SU-DHL-6 (cell line): ENCODE measurements at regions not wholly inside any gene's neighbourhood (a gene's known extent, or its start where the extent isn't known, plus 50 kb on each side); places are given as distances from the start of the nearest gene placed in this dataset.
A peak's percentile ranks its signal among the peaks of the same experiment; 100 is the strongest.
"Not testable (repeated sequence)": the region's sequence is repeated elsewhere in the genome, so short reads cannot be mapped to it uniquely, and the experiment has no call there.

Experiments used
- H2AFZ ChIP-seq: fragments of 200-600 bp; sonication (generic); 2 replicates; pipeline ENCODE4 v1.6.1; 2014; ENCODE audit warnings: low read depth, mild to moderate bottlenecking, moderate library complexity, mixed read lengths, antibody characterized with exemption, low read length; ENCODE audit not compliant: severe bottlenecking
- H3F3A ChIP-seq: fragments of 200-600 bp; shearing (Covaris generic); 2 replicates; pipeline ENCODE4 v1.6.0; 2016; ENCODE audit warnings: antibody characterized with exemption, mild to moderate bottlenecking; ENCODE audit not compliant: insufficient read depth
- H3K27ac ChIP-seq: fragments of 200-600 bp; sonication (generic); 2 replicates; pipeline ENCODE4 v1.5.1; 2016; ENCODE audit warnings: low read depth, mild to moderate bottlenecking, low read length, moderate library complexity, mixed read lengths
- H3K27me3 ChIP-seq: fragments of 200-600 bp; sonication (generic), shearing (Covaris generic); 2 replicates; pipeline ENCODE4 v1.6.0; 2014; ENCODE audit warnings: mild to moderate bottlenecking, low read length
- H3K36me3 ChIP-seq: fragments of 200-600 bp; sonication (generic); 2 replicates; pipeline ENCODE4 v1.6.1; 2014; ENCODE audit warnings: mild to moderate bottlenecking, low read length, mixed read lengths
- H3K4me2 ChIP-seq: fragments of 300-600, 200-600 bp; shearing (Covaris generic), sonication (generic); 2 replicates; pipeline ENCODE4 v1.6.0; 2014; ENCODE audit warnings: low read length, low read depth, mild to moderate bottlenecking; ENCODE audit not compliant: poor library complexity, severe bottlenecking
- H3K4me3 ChIP-seq: fragments of 200-600 bp; sonication (generic); 2 replicates; pipeline ENCODE4 v1.5.1; 2014; ENCODE audit warnings: antibody characterized with exemption, low read length, mild to moderate bottlenecking, mixed read lengths; ENCODE audit not compliant: insufficient read depth, poor library complexity, severe bottlenecking
- H3K79me2 ChIP-seq: fragments of 200-600 bp; sonication (generic); 2 replicates; pipeline ENCODE4 v1.6.1; 2014; ENCODE audit warnings: mild to moderate bottlenecking, low read length, moderate library complexity; ENCODE audit not compliant: insufficient read depth
- H3K9ac ChIP-seq: fragments of 200-600 bp; sonication (generic); 2 replicates; pipeline ENCODE4 v1.7.0; 2014; ENCODE audit warnings: mild to moderate bottlenecking, low read length
- H3K9me2 ChIP-seq: fragments of 200-600 bp; sonication (generic); replicated peaks from 2 replicates; pipeline ENCODE4 v1.6.1; 2014; ENCODE audit warnings: low read length; ENCODE audit not compliant: insufficient read depth
- H3K9me3 ChIP-seq: fragments of 200-600 bp; sonication (generic); 2 replicates; pipeline ENCODE4 v1.6.1; 2014; ENCODE audit warnings: low read length, mixed read lengths; ENCODE audit not compliant: insufficient read depth
- H4K20me1 ChIP-seq: fragments of 200-600 bp; sonication (generic); 2 replicates; pipeline ENCODE4 v1.6.1; 2014; ENCODE audit warnings: low read depth, mild to moderate bottlenecking, antibody characterized with exemption, low read length, moderate library complexity, mixed read lengths
- CTCF ChIP-seq: fragments of 200-600 bp; sonication (generic); IDR thresholded peaks from one replicate; pipeline ENCODE4 v1.5.1; 2017; ENCODE audit warnings: antibody characterized with exemption, mild to moderate bottlenecking, low read length, moderate library complexity; ENCODE audit not compliant: insufficient read depth, poor library complexity, severe bottlenecking
- EZH2phosphoT487 ChIP-seq: fragments of 200-600 bp; sonication (generic), shearing (Covaris generic); conservative IDR thresholded peaks from 2 replicates; pipeline ENCODE4 v1.6.1; 2018; ENCODE audit warnings: mild to moderate bottlenecking, antibody characterized with exemption, low read length, moderate library complexity, mixed read lengths

- Histone ChIP-seq H3K27ac (no peak overlapping the region), H3F3A (no peaks in the 10 kb centered on the region), H3K36me3 (no peaks in the 10 kb centered on the region), H3K4me3 (no peak overlapping the region), H3K9me2 (no peaks in the 10 kb centered on the region), H3K9me3 (no peaks in the 10 kb centered on the region), H4K20me1 (no peaks in the 10 kb centered on the region), H3K9ac (no peak overlapping the region), H3K27me3 (no peaks in the 10 kb centered on the region), H2AFZ (no peak overlapping the region), H3K4me2 (no peak overlapping the region), H3K79me2 (no peaks in the 10 kb centered on the region)
- no peak for TF ChIP-seq EZH2phosphoT487
- no peak for TF ChIP-seq CTCF
These were observed 64.8 kb upstream of the LMCD1 start for GRCh38 chr3:8436661-8437287.

- H3K27ac ChIP-seq = no peak overlapping the region
- H3F3A ChIP-seq = no peaks in the 10 kb centered on the region
- no peaks in the 10 kb centered on the region for H3K79me2 ChIP-seq
- H3K9ac ChIP-seq = no peak overlapping the region
- no peaks in the 10 kb centered on the region for H4K20me1 ChIP-seq
- no peaks in the 10 kb centered on the region for H3K9me3 ChIP-seq
- H3K4me2 ChIP-seq = no peak overlapping the region
- TF ChIP-seq CTCF = no peak
- TF ChIP-seq EZH2phosphoT487 = no peak
- no peak overlapping the region for H2AFZ ChIP-seq
- H3K9me2 ChIP-seq = no peaks in the 10 kb centered on the region
- no peaks in the 10 kb centered on the region for H3K27me3 ChIP-seq
- no peak overlapping the region for H3K4me3 ChIP-seq
- no peaks in the 10 kb centered on the region for H3K36me3 ChIP-seq
These were observed 63.0 kb upstream of the LMCD1 start for GRCh38 chr3:8438507-8439079.

- H3K9me3 ChIP-seq, H3K4me2 ChIP-seq, H3K27ac ChIP-seq, H3K27me3 ChIP-seq, H3K36me3 ChIP-seq, H3K79me2 ChIP-seq, H3K9me2 ChIP-seq, H3K4me3 ChIP-seq, H4K20me1 ChIP-seq, H3F3A ChIP-seq, H3K9ac ChIP-seq, H2AFZ ChIP-seq: not testable (repeated sequence)
These were observed 61.5 kb upstream of the LMCD1 start for GRCh38 chr3:8440142-8440541.

- H2AFZ ChIP-seq = no peak overlapping the region
- H3K27ac ChIP-seq = no peak overlapping the region
These were observed 59.6 kb upstream of the LMCD1 start for GRCh38 chr3:8441969-8442559.

More at GRCh38 chr3:8441969-8442559, 59.6 kb upstream of the LMCD1 start:
- H3K9me3 ChIP-seq = no peaks in the 10 kb centered on the region
- H3K27me3 ChIP-seq = no peaks in the 10 kb centered on the region
- no peak overlapping the region for H3K9ac ChIP-seq
- H3K9me2 ChIP-seq = no peaks in the 10 kb centered on the region
- TF ChIP-seq EZH2phosphoT487 (no peak), CTCF (peak; percentile 42)
- H3K79me2 ChIP-seq = no peaks in the 10 kb centered on the region
- no peaks in the 10 kb centered on the region for H3F3A ChIP-seq
- no peaks in the 10 kb centered on the region for H4K20me1 ChIP-seq
- H3K4me3 ChIP-seq = no peak overlapping the region
- no peaks in the 10 kb centered on the region for H3K36me3 ChIP-seq
- H3K4me2 ChIP-seq = no peak overlapping the region
